ENCODE measurements at regions not wholly inside any gene's neighbourhood (a gene's known extent, or its start where the extent isn't known, plus 50 kb on each side); places are given as distances from the start of the nearest gene placed in this dataset.
A peak's percentile ranks its signal among the peaks of the same experiment; 100 is the strongest.

- ATAC-seq = no peak
- intact Hi-C loops (cut with DNase I, micrococcal nuclease) = no loop called here
- TF ChIP-seq CTCF (IDR thresholded peaks at IDR 0.05) = no peak
These were observed 123.9 kb upstream of the FER start for GRCh38 chr5:108623826-108624225.

GRCh38 chr5:108620516-108620915 lies 127.2 kb upstream of the FER start:
- DNase-seq = peak in 1 of 3 donors; percentile 3
- no peaks in the 10 kb centered on the region for H3K9me3 ChIP-seq
- no peak for ATAC-seq
- no peak overlapping the region for H3K4me3 ChIP-seq
- no peaks in the 10 kb centered on the region for H3K36me3 ChIP-seq (ENCODE audit: low read depth)
- TF ChIP-seq CTCF (IDR thresholded peaks at IDR 0.05) = no peak
- no peaks in the 10 kb centered on the region for H3K4me1 ChIP-seq (ENCODE audit: low read depth)
- intact Hi-C loops (cut with DNase I, micrococcal nuclease) = no loop called here

More at GRCh38 chr5:108623826-108624225, 123.9 kb upstream of the FER start:
- Histone ChIP-seq H3K9me3 (no peaks in the 10 kb centered on the region), H3K36me3 (ENCODE audit: low read depth) (no peaks in the 10 kb centered on the region), H3K4me1 (ENCODE audit: low read depth) (no peaks in the 10 kb centered on the region), H3K4me3 (no peak overlapping the region)
- DNase-seq = no peak

- no peaks in the 10 kb centered on the region for H3K4me1 ChIP-seq (ENCODE audit: low read depth)
- no peaks in the 10 kb centered on the region for H3K36me3 ChIP-seq (ENCODE audit: low read depth)
- intact Hi-C loops (cut with DNase I, micrococcal nuclease) = no loop called here
- H3K4me3 ChIP-seq = no peak overlapping the region
- ATAC-seq = no peak
- no peaks in the 10 kb centered on the region for H3K9me3 ChIP-seq
- DNase-seq = no peak
- TF ChIP-seq CTCF (IDR thresholded peaks at IDR 0.05) = no peak
These were observed 127.9 kb upstream of the FER start for GRCh38 chr5:108619815-108620214.

GRCh38 chr5:108617467-108618435 lies 129.9 kb upstream of the FER start:
- DNase-seq (no peak), ATAC-seq (no peak)
- Histone ChIP-seq H3K4me3 (no peak overlapping the region), H3K36me3 (ENCODE audit: low read depth) (no peaks in the 10 kb centered on the region), H3K9me3 (no peaks in the 10 kb centered on the region), H3K4me1 (ENCODE audit: low read depth) (no peaks in the 10 kb centered on the region)
- TF ChIP-seq CTCF (IDR thresholded peaks at IDR 0.05) = no peak
- intact Hi-C loops (cut with DNase I, micrococcal nuclease) = no loop called here

- Histone ChIP-seq H3K4me3 (no peak overlapping the region), H3K4me1 (ENCODE audit: low read depth) (no peaks in the 10 kb centered on the region), H3K9me3 (no peaks in the 10 kb centered on the region), H3K36me3 (ENCODE audit: low read depth) (no peaks in the 10 kb centered on the region)
- intact Hi-C loops (cut with DNase I, micrococcal nuclease) = no loop called here
- TF ChIP-seq CTCF (IDR thresholded peaks at IDR 0.05) = no peak
- ATAC-seq (no peak), DNase-seq (no peak)
These were observed 132.5 kb upstream of the FER start for GRCh38 chr5:108615216-108615615.

Measured in mucosa of descending colon (tissue), 3 donors.